ENCODE measurements at regions not wholly inside any gene's neighbourhood (a gene's known extent, or its start where the extent isn't known, plus 50 kb on each side); places are given as distances from the start of the nearest gene placed in this dataset.

DNA sequence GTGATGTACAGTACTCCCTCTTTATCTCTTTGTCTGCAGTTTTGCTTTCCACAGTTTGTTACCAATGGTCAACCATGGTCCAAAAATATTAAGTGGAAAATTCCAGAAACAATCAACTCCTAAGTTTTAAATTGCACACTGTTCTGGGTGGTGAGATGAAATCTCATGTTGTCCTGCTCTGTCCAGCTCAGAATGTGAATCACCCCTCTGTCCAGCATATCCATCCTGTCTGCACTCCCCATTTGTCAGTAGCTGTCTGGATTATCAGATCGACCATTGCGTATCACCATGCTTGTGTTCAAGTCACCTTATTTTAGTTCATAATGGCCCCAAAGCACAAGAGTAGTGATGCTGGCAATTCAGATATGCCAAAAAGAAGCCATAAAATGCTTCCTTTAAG is 118.2 kb upstream of the PDE4B start:
- TF ChIP-seq EZH2 (IDR thresholded peaks at IDR 0.05) (no peak), EZH2phosphoT487 (IDR thresholded peaks at IDR 0.05) (no peak)
- TF ChIP-seq, protein P1, sequence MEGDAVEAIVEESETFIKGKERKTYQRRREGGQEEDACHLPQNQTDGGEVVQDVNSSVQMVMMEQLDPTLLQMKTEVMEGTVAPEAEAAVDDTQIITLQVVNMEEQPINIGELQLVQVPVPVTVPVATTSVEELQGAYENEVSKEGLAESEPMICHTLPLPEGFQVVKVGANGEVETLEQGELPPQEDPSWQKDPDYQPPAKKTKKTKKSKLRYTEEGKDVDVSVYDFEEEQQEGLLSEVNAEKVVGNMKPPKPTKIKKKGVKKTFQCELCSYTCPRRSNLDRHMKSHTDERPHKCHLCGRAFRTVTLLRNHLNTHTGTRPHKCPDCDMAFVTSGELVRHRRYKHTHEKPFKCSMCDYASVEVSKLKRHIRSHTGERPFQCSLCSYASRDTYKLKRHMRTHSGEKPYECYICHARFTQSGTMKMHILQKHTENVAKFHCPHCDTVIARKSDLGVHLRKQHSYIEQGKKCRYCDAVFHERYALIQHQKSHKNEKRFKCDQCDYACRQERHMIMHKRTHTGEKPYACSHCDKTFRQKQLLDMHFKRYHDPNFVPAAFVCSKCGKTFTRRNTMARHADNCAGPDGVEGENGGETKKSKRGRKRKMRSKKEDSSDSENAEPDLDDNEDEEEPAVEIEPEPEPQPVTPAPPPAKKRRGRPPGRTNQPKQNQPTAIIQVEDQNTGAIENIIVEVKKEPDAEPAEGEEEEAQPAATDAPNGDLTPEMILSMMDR (IDR thresholded peaks at IDR 0.05): no peak

Measured in neural progenitor cell (in vitro differentiated cells).